CD4-positive, alpha-beta T cell (primary cell): ENCODE measurements at regions not wholly inside any gene's neighbourhood (a gene's known extent, or its start where the extent isn't known, plus 50 kb on each side); places are given as distances from the start of the nearest gene placed in this dataset.

Source experiments
- ATAC-seq: fragments of 200-7000 bp; cut with Tn5 transposase; one replicate; pipeline ENCODE4 v1.10.0; 2022; ENCODE audit warnings: mild to moderate bottlenecking; ENCODE audit not compliant: poor library complexity
- CTCF ChIA-PET: fragments of 350-600 bp; sonication (Branson Sonifier 250); formaldehyde crosslinking; loops from one replicate; lab custom pipeline; 2021; ENCODE audit warnings: antibody characterized with exemption, inconsistent platforms; lab: Charles Lee
- POLR2A ChIA-PET: fragments of 350-600 bp; sonication (Branson Sonifier 250); formaldehyde crosslinking; loops from one replicate; lab custom pipeline; 2021; ENCODE audit warnings: antibody characterized with exemption, inconsistent platforms; lab: Charles Lee
- DNase-seq, 14 experiments: peaks; one replicate each; pipeline ENCODE4 v3.0.0-alpha.2; 2013 to 2020; ENCODE audit warnings: mixed read lengths in 2 of 14
- H3K27ac ChIP-seq, 2 donors: one replicate each; pipeline versions ENCODE4 v1.5.1 to v1.7.0; 2013; ENCODE audit warnings: low read length in 2 of 2, low read depth in 1 of 2, mild to moderate bottlenecking in 1 of 2
- H3K27me3 ChIP-seq, 2 experiments: 1 replicate in 1 of 2; 2 replicates in 1 of 2; pipeline versions ENCODE4 v1.6.1 to v1.7.0; 2013; ENCODE audit warnings: low read length in 2 of 2, control low read depth in 1 of 2, mild to moderate bottlenecking in 1 of 2, moderate library complexity in 1 of 2; ENCODE audit not compliant: insufficient read depth in 2 of 2, control insufficient read depth in 1 of 2
- H3K36me3 ChIP-seq: one replicate; pipeline ENCODE4 v1.6.1; 2013; ENCODE audit warnings: low read length, control low read depth; ENCODE audit not compliant: insufficient read depth
- H3K4me1 ChIP-seq: one replicate; pipeline ENCODE4 v1.6.1; 2013; ENCODE audit warnings: low read length, control low read depth; ENCODE audit not compliant: insufficient read depth
- H3K4me3 ChIP-seq: one replicate; pipeline ENCODE4 v1.5.1; 2013; ENCODE audit warnings: mild to moderate bottlenecking, low read length, moderate library complexity
- H3K9me3 ChIP-seq, 2 experiments: 1 replicate in 1 of 2; 2 replicates in 1 of 2; pipeline versions ENCODE4 v1.6.1 to v1.7.0; 2013; ENCODE audit warnings: low read length in 2 of 2, mild to moderate bottlenecking in 2 of 2, control low read depth in 1 of 2, moderate library complexity in 1 of 2; ENCODE audit not compliant: control insufficient read depth in 1 of 2, insufficient read depth in 1 of 2
- H3K27ac Mint-ChIP-seq: one replicate; pipeline ENCODE4 v1.8.0; 2020; ENCODE audit warnings: mixed read lengths
- H3K27me3 Mint-ChIP-seq: one replicate; pipeline ENCODE4 v1.8.0; 2021; ENCODE audit warnings: mixed read lengths
- H3K36me3 Mint-ChIP-seq: one replicate; pipeline ENCODE4 v1.8.0; 2021; ENCODE audit warnings: low read depth, mixed read lengths
- H3K4me1 Mint-ChIP-seq: one replicate; pipeline ENCODE4 v1.8.0; 2021; ENCODE audit warnings: low read depth, mixed read lengths
- H3K4me3 Mint-ChIP-seq: one replicate; pipeline ENCODE4 v1.8.0; 2020; ENCODE audit warnings: mild to moderate bottlenecking, mixed read lengths
- H3K9me3 Mint-ChIP-seq: one replicate; pipeline ENCODE4 v1.8.0; 2020; ENCODE audit warnings: mixed read lengths
- intact Hi-C, 2 experiments: fragments of 100-400 bp; cut with DNase I in 1 of 2; cut with micrococcal nuclease in 1 of 2; formaldehyde crosslinking; loops; one replicate each; pipeline versions ENCODE4 v1.15.1 to v1.9.0; 2023 to 2025; cut with DNase I, micrococcal nuclease
- TF ChIP-seq, protein P1 (sequence below): fragments of 200-600 bp; IDR thresholded peaks from one replicate; pipeline ENCODE4 v1.8.0; 2022; ENCODE audit warnings: antibody characterized with exemption, mild to moderate bottlenecking

DNA sequence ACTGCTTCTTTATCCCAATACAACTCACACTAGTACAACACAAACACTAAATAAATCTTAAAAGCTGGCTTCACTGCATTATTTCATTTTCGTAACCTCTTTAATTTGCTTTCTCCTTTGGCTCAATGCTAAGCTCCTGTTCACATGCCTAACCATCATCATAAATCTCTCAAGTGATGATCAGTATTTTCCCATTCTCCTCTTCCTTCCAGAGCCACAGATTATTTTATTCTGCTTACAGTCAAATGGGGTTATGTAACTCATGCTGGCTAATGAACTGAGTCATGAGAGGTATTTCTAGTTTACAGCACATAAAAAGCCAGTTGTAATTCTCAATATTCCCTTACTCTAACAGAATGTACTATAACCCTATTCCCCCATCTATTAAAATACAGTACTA, 350.4 kb upstream of the ZC3H15 start:
- ChIA-PET CTCF (interaction anchor here (0.7 kb wide), 1 partner anchor 52 kb away, joined by 4 read pairs; no protein-coding TSS in a partner anchor), POLR2A (interaction anchor here (0.7 kb wide), 1 partner anchor 28 kb away, joined by 3 read pairs; no protein-coding TSS in a partner anchor)
- Mint-ChIP-seq H3K4me3 (no peak overlapping the region), H3K27ac (no peak overlapping the region), H3K4me1 (no peaks in the 10 kb centered on the region), H3K27me3 (no peaks in the 10 kb centered on the region), H3K9me3 (peaks cover 4% of the 10 kb centered on the region), H3K36me3 (no peaks in the 10 kb centered on the region)
- intact Hi-C loops = no loop called here
- no peaks in the 10 kb centered on the region for H3K36me3 ChIP-seq
- H3K4me3 ChIP-seq = no peak overlapping the region
- H3K4me1 ChIP-seq = no peaks in the 10 kb centered on the region
- no peak overlapping the region for H3K27ac ChIP-seq
- TF ChIP-seq, protein P1, sequence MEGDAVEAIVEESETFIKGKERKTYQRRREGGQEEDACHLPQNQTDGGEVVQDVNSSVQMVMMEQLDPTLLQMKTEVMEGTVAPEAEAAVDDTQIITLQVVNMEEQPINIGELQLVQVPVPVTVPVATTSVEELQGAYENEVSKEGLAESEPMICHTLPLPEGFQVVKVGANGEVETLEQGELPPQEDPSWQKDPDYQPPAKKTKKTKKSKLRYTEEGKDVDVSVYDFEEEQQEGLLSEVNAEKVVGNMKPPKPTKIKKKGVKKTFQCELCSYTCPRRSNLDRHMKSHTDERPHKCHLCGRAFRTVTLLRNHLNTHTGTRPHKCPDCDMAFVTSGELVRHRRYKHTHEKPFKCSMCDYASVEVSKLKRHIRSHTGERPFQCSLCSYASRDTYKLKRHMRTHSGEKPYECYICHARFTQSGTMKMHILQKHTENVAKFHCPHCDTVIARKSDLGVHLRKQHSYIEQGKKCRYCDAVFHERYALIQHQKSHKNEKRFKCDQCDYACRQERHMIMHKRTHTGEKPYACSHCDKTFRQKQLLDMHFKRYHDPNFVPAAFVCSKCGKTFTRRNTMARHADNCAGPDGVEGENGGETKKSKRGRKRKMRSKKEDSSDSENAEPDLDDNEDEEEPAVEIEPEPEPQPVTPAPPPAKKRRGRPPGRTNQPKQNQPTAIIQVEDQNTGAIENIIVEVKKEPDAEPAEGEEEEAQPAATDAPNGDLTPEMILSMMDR = no peak
- no peaks in the 10 kb centered on the region for H3K27me3 ChIP-seq
- peaks cover 0 to 3% of the 10 kb centered on the region in 2 experiments for H3K9me3 ChIP-seq
- DNase-seq (no peak), ATAC-seq (no peak)

DNA sequence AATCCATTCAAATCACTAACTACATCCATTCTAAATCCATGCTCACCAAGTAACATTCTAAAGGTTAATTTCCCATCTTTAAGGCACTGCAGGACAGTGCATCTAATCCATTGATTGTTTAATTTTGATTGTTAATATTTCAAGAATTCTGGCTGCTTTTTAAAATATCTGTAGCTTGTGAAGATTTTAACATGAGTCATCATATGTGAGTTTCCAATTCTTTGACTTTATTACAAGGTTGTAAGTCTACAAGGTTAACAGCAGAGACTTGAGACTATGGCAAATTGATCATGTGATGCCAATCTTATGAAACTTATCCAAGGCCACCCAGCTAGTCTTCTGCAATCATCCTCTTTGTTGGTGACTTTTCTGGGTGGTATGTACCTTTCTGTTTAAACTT, 349.2 kb upstream of the ZC3H15 start:
- intact Hi-C loops = no loop called here
- H3K27ac Mint-ChIP-seq = no peak overlapping the region
- H3K4me3 Mint-ChIP-seq = no peak overlapping the region
- H3K9me3 Mint-ChIP-seq = peaks cover 4% of the 10 kb centered on the region
- H3K4me1 ChIP-seq = no peaks in the 10 kb centered on the region
- TF ChIP-seq, protein P1 = no peak
- no peaks in the 10 kb centered on the region for H3K36me3 ChIP-seq
- H3K4me3 ChIP-seq = no peak overlapping the region
- DNase-seq (no peak), ATAC-seq (no peak)
- H3K4me1 Mint-ChIP-seq = no peaks in the 10 kb centered on the region
- no peaks in the 10 kb centered on the region for H3K27me3 ChIP-seq
- ChIA-PET POLR2A (no interaction called here), CTCF (no interaction called here)
- no peaks in the 10 kb centered on the region for H3K27me3 Mint-ChIP-seq
- H3K36me3 Mint-ChIP-seq = no peaks in the 10 kb centered on the region
- peaks cover 0 to 3% of the 10 kb centered on the region in 2 experiments for H3K9me3 ChIP-seq
- no peak overlapping the region for H3K27ac ChIP-seq

DNA sequence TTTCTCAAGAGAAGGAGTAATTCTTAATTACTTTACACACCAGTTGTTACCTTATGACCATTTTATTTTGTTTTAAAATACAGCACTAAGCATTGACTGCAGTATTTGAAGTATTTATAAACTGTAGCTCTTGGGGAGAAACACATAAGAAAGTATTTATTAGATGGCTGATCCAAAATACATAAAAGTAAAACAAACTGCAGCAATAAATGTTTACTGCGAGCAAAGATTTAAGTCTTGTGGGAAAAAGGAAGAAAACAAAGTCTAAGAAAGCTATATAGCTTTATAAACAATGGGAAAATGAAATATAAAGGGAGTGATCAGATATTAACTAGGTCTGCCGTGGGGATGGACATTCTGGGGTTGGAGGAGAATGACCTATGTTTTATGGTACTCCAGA, 347.2 kb upstream of the ZC3H15 start:
- intact Hi-C loops = no loop called here
- Histone ChIP-seq H3K36me3 (no peaks in the 10 kb centered on the region), H3K4me1 (no peaks in the 10 kb centered on the region), H3K4me3 (no peak overlapping the region), H3K9me3 (peaks cover 0 to 3% of the 10 kb centered on the region in 2 experiments), H3K27me3 (no peaks in the 10 kb centered on the region), H3K27ac (no peak overlapping the region)
- ATAC-seq = no peak
- no peak overlapping the region for H3K4me3 Mint-ChIP-seq
- no peaks in the 10 kb centered on the region for H3K4me1 Mint-ChIP-seq
- CTCF ChIA-PET = no interaction called here
- POLR2A ChIA-PET = no interaction called here
- H3K27me3 Mint-ChIP-seq = no peaks in the 10 kb centered on the region
- no peak for DNase-seq
- H3K9me3 Mint-ChIP-seq = peaks cover 4% of the 10 kb centered on the region
- H3K36me3 Mint-ChIP-seq = no peaks in the 10 kb centered on the region
- TF ChIP-seq, protein P1 = no peak
- H3K27ac Mint-ChIP-seq = no peak overlapping the region
